Fibroblast of lung (primary cell): ENCODE measurements at regions not wholly inside any gene's neighbourhood (a gene's known extent, or its start where the extent isn't known, plus 50 kb on each side); places are given as distances from the start of the nearest gene placed in this dataset.

ENCODE experiments used
- DNase-seq, 2 donors: peaks; one replicate each; pipeline versions ENCODE4 v3.0.0 to v3.0.0-alpha.2; 2010; ENCODE audit warnings: low read depth in 2 of 2
- H2AFZ ChIP-seq: 2 replicates; pipeline ENCODE4 v1.5.1; 2012; ENCODE audit warnings: low read length, control low read depth, inconsistent platforms
- H3K27ac ChIP-seq: 2 replicates; pipeline ENCODE4 v1.5.1; 2011; ENCODE audit warnings: low read length, control low read depth; ENCODE audit not compliant: insufficient read depth
- H3K27me3 ChIP-seq: 2 replicates; pipeline ENCODE4 v1.5.1; 2011; ENCODE audit warnings: mild to moderate bottlenecking, low read length; ENCODE audit not compliant: control insufficient read depth, insufficient read depth
- H3K36me3 ChIP-seq: 2 replicates; pipeline ENCODE4 v1.5.1; 2011; ENCODE audit warnings: low read length; ENCODE audit not compliant: control insufficient read depth, insufficient read depth
- H3K4me1 ChIP-seq: 2 replicates; pipeline ENCODE4 v1.5.1; 2011; ENCODE audit warnings: low read length; ENCODE audit not compliant: control insufficient read depth, insufficient read depth; ENCODE audit errors: extremely low read depth
- H3K4me2 ChIP-seq: 2 replicates; pipeline ENCODE4 v1.5.1; 2011; ENCODE audit warnings: low read length, control low read depth; ENCODE audit not compliant: insufficient read depth; ENCODE audit errors: extremely low read depth
- H3K4me3 ChIP-seq, 4 experiments: fragments of 200-600 bp in 1 of 4; sonication (generic) in 1 of 4; replicated peaks in 1 of 4; 2 replicates each; pipeline ENCODE4 v1.5.1; 2011 to 2016; ENCODE audit warnings: low read length in 4 of 4, low read depth in 3 of 4, mild to moderate bottlenecking in 3 of 4, control low read depth in 2 of 4, inconsistent platforms in 1 of 4, mixed read lengths in 1 of 4; ENCODE audit not compliant: insufficient read depth in 1 of 4; ENCODE audit errors: control extremely low read depth in 1 of 4
- H3K79me2 ChIP-seq: 2 replicates; pipeline ENCODE4 v1.5.1; 2012; ENCODE audit warnings: mild to moderate bottlenecking, low read length, inconsistent platforms; ENCODE audit not compliant: control insufficient read depth, insufficient read depth
- H3K9ac ChIP-seq: 2 replicates; pipeline ENCODE4 v1.5.1; 2011; ENCODE audit warnings: mild to moderate bottlenecking, low read length, control low read depth; ENCODE audit not compliant: insufficient read depth
- H3K9me3 ChIP-seq: 2 replicates; pipeline ENCODE4 v1.5.1; 2012; ENCODE audit warnings: low read depth, low read length; ENCODE audit not compliant: control insufficient read depth, insufficient read depth
- H4K20me1 ChIP-seq: 2 replicates; pipeline ENCODE4 v1.5.1; 2011; ENCODE audit warnings: low read length; ENCODE audit not compliant: control insufficient read depth, insufficient read depth; ENCODE audit errors: extremely low read depth
- EZH2 ChIP-seq: IDR thresholded peaks from 2 replicates; pipeline ENCODE4 v1.5.1; 2012; ENCODE audit warnings: low read length, control low read depth, mild to moderate bottlenecking; ENCODE audit errors: missing control alignments
- TF ChIP-seq, protein P1 (sequence below), 2 donors: IDR thresholded peaks in 1 of 2; conservative IDR thresholded peaks in 1 of 2; 1 replicate in 1 of 2; 2 replicates in 1 of 2; pipeline ENCODE4 v1.5.1; 2011 to 2012; ENCODE audit warnings: low read length in 2 of 2, control low read depth in 1 of 2, inconsistent platforms in 1 of 2, low read depth in 1 of 2, mild to moderate bottlenecking in 1 of 2

DNA sequence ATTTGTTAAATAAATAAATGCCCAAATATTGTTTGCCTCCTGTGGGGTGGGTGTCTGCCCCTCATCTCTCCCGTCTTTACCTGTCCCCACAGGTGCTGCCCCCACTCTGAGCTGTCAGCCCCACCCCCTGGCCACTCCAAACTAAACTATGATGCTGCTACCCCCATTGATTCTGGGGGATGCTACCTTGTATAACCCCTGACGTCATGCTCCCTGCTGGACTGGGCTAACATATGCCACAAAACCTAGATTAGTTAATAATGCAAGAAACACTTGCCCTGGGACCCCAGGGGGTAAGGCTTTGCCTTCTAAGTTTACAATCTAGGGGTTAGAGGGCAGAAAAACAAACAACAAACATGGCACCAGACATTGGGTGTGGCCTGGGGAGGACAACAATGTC, 58.6 kb downstream of the MSX1 start:
- H4K20me1 ChIP-seq: no peaks in the 10 kb centered on the region
- no peak overlapping the region for H3K4me2 ChIP-seq
- H3K27ac ChIP-seq: no peak overlapping the region
- no peaks in the 10 kb centered on the region for H3K27me3 ChIP-seq
- no peaks in the 10 kb centered on the region for H3K9me3 ChIP-seq
- H3K4me3 ChIP-seq: no peak overlapping the region
- DNase-seq: no peak
- TF ChIP-seq, protein P1, sequence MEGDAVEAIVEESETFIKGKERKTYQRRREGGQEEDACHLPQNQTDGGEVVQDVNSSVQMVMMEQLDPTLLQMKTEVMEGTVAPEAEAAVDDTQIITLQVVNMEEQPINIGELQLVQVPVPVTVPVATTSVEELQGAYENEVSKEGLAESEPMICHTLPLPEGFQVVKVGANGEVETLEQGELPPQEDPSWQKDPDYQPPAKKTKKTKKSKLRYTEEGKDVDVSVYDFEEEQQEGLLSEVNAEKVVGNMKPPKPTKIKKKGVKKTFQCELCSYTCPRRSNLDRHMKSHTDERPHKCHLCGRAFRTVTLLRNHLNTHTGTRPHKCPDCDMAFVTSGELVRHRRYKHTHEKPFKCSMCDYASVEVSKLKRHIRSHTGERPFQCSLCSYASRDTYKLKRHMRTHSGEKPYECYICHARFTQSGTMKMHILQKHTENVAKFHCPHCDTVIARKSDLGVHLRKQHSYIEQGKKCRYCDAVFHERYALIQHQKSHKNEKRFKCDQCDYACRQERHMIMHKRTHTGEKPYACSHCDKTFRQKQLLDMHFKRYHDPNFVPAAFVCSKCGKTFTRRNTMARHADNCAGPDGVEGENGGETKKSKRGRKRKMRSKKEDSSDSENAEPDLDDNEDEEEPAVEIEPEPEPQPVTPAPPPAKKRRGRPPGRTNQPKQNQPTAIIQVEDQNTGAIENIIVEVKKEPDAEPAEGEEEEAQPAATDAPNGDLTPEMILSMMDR (conservative IDR thresholded peaks at IDR 0.05 in 1 of 2, IDR thresholded peaks at IDR 0.05 in 1 of 2; ENCODE audit: low read depth in 1 of 2, low read length in 2 of 2): no peak
- TF ChIP-seq EZH2: no peak
- H2AFZ ChIP-seq: no peak overlapping the region
- no peaks in the 10 kb centered on the region for H3K4me1 ChIP-seq
- no peaks in the 10 kb centered on the region for H3K36me3 ChIP-seq
- no peaks in the 10 kb centered on the region for H3K79me2 ChIP-seq
- H3K9ac ChIP-seq: no peak overlapping the region

DNA sequence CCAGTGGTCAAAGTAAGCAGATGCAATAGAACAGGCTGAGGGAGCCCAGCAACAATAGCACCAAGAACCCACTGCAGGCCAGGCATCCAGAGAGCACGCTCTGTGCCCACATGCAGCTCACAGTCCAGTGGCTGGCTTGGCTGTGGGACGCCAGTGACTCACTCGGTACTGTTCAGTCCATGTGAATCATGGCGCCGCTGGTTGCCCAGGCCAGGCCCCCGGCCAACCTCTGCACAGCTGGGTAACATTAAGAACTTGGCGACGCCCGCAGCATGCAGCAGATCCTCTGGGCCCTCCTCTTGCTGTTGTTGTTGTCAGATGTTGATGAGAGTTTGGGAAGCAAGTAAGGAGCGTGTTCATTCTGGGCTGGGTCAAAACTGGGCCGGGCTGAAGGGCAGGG, 60.5 kb downstream of the MSX1 start:
- no peak for TF ChIP-seq EZH2
- TF ChIP-seq, protein P1 (conservative IDR thresholded peaks at IDR 0.05 in 1 of 2, IDR thresholded peaks at IDR 0.05 in 1 of 2; ENCODE audit: low read depth in 1 of 2, low read length in 2 of 2): no peak
- Histone ChIP-seq H3K4me1 (no peaks in the 10 kb centered on the region), H3K27me3 (no peaks in the 10 kb centered on the region), H4K20me1 (no peaks in the 10 kb centered on the region), H3K4me2 (no peak overlapping the region), H3K27ac (no peak overlapping the region), H3K79me2 (no peaks in the 10 kb centered on the region), H3K4me3 (no peak overlapping the region), H3K36me3 (no peaks in the 10 kb centered on the region), H3K9ac (no peak overlapping the region), H3K9me3 (no peaks in the 10 kb centered on the region), H2AFZ (no peak overlapping the region)
- no peak for DNase-seq

DNA sequence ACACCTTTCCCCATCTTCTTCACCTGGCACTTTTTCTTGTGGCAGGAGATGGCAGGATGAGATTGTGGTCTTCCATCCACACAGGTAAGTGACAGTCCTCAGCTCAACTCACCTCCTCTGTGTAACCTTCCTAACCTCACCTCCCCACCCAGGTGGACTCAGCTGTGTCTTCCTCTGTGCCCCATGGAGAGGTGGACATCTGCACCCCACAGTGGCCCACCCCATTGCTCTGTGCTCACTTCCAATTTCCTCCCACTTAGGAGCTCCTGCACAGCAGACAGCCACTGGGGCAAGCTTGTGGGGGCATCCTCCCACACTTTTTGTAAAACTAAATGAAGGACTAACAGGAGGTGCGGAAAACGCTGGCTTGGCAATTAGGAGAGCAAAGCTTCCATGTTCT, 61.6 kb downstream of the MSX1 start:
- DNase-seq: no peak
- Histone ChIP-seq H3K36me3 (no peaks in the 10 kb centered on the region), H3K27ac (no peak overlapping the region), H2AFZ (no peak overlapping the region), H3K4me3 (no peak overlapping the region), H3K9me3 (no peaks in the 10 kb centered on the region), H4K20me1 (no peaks in the 10 kb centered on the region), H3K4me2 (no peak overlapping the region), H3K79me2 (no peaks in the 10 kb centered on the region), H3K9ac (no peak overlapping the region), H3K4me1 (no peaks in the 10 kb centered on the region), H3K27me3 (no peaks in the 10 kb centered on the region)
- TF ChIP-seq EZH2: no peak
- TF ChIP-seq, protein P1 (conservative IDR thresholded peaks at IDR 0.05 in 1 of 2, IDR thresholded peaks at IDR 0.05 in 1 of 2; ENCODE audit: low read depth in 1 of 2, low read length in 2 of 2): no peak
